ENCODE measurements at regions not wholly inside any gene's neighbourhood (a gene's known extent, or its start where the extent isn't known, plus 50 kb on each side); places are given as distances from the start of the nearest gene placed in this dataset.

DNA sequence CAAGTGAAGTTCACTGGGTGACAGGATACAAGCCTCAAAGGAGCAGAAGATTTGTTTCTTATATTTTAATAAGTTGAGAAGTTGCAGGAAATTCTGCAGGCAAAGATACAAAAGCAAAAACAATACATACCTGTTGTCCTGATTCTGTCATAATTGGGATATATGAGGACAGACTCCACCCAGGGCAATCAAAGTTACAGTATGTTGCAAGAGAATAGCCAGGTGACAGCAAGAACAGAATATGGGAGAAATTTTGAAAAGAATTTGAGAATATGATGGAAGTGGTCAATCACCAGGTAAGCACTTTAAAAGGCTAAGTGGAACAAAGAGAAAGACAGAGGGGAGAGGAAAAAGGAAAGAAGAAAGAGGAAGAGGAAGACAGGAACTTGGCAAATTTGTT lies 607.6 kb upstream of the ADGRL4 start:
- CTCF ChIA-PET (ENCODE audit: unreplicated experiment), result no interaction called here
- Histone ChIP-seq H3K4me3 (ENCODE audit: low read depth, low read length, poor library complexity, severe bottlenecking) (no peak overlapping the region), H4K20me1 (ENCODE audit: insufficient read depth, low read length) (no peaks in the 10 kb centered on the region), H3K27ac (ENCODE audit: low read depth, low read length, poor library complexity, severe bottlenecking) (no peak overlapping the region), H3K79me2 (ENCODE audit: insufficient read depth, low read depth, low read length) (no peaks in the 10 kb centered on the region), H3K9me3 (ENCODE audit: low read length) (peaks cover 16% of the 10 kb centered on the region; the same call in 1 of the 2 replicates), H3K36me3 (ENCODE audit: insufficient read depth, low read length) (peaks cover 6% of the 10 kb centered on the region; the same call in 1 of the 2 replicates), H3K4me1 (ENCODE audit: insufficient read depth, low read length, poor library complexity, severe bottlenecking) (no peaks in the 10 kb centered on the region), H2AFZ (ENCODE audit: low read length) (0 out of 2 replicates have a peak overlapping the region, but pooled peaks have one; percentile 49), H3K9me2 (ENCODE audit: insufficient read depth, low read length) (no peaks in the 10 kb centered on the region), H3K4me2 (ENCODE audit: low read length) (no peak overlapping the region)
- intact Hi-C loops (cut with micrococcal nuclease; ENCODE audit: unreplicated experiment), result no loop called here
- no TSS peak for BruUV-seq (replicated peaks)
- POLR2A ChIA-PET, result interaction anchor here (0.6 to 1.2 kb wide), 3 partner anchors 17 to 268 kb away, joined by 3 read pairs; no protein-coding TSS in a partner anchor
- TF ChIP-seq EZH2phosphoT487 (IDR thresholded peaks at IDR 0.05; ENCODE audit: borderline replicate concordance, low read depth, low read length), result no peak
- TF ChIP-seq, protein P1, sequence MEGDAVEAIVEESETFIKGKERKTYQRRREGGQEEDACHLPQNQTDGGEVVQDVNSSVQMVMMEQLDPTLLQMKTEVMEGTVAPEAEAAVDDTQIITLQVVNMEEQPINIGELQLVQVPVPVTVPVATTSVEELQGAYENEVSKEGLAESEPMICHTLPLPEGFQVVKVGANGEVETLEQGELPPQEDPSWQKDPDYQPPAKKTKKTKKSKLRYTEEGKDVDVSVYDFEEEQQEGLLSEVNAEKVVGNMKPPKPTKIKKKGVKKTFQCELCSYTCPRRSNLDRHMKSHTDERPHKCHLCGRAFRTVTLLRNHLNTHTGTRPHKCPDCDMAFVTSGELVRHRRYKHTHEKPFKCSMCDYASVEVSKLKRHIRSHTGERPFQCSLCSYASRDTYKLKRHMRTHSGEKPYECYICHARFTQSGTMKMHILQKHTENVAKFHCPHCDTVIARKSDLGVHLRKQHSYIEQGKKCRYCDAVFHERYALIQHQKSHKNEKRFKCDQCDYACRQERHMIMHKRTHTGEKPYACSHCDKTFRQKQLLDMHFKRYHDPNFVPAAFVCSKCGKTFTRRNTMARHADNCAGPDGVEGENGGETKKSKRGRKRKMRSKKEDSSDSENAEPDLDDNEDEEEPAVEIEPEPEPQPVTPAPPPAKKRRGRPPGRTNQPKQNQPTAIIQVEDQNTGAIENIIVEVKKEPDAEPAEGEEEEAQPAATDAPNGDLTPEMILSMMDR (conservative IDR thresholded peaks at IDR 0.05; ENCODE audit: low read length), result no peak
- DNase-seq (ENCODE audit: low spot score), result no peak

DNA sequence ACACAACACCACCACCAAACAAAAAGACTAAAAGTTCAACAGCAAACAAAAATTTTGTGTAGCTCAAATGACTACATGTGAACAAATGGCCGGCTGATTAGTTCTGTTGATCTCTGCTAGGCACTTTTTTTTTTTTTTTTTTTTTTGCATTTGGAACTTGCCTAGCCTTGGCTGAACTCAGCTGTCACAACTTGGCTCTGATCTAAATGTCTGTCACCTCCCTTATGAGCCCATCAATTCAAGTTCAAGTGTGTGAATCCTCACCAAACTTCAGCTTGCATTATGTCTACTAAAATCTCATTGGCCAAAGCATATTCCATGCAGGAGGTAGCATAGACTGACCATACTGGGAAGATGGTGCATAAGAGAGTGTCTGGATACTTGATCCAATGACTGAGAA lies 606.5 kb upstream of the ADGRL4 start:
- Histone ChIP-seq H3K4me1 (ENCODE audit: insufficient read depth, low read length, poor library complexity, severe bottlenecking) (no peaks in the 10 kb centered on the region), H2AFZ (ENCODE audit: low read length) (no peak overlapping the region), H3K4me3 (ENCODE audit: low read depth, low read length, poor library complexity, severe bottlenecking) (no peak overlapping the region), H3K27ac (ENCODE audit: low read depth, low read length, poor library complexity, severe bottlenecking) (no peak overlapping the region), H3K9me3 (ENCODE audit: low read length) (peaks cover 16% of the 10 kb centered on the region; the same call in 1 of the 2 replicates), H3K36me3 (ENCODE audit: insufficient read depth, low read length) (peaks cover 6% of the 10 kb centered on the region; the same call in 1 of the 2 replicates), H4K20me1 (ENCODE audit: insufficient read depth, low read length) (no peaks in the 10 kb centered on the region), H3K9me2 (ENCODE audit: insufficient read depth, low read length) (no peaks in the 10 kb centered on the region), H3K79me2 (ENCODE audit: insufficient read depth, low read depth, low read length) (no peaks in the 10 kb centered on the region), H3K4me2 (ENCODE audit: low read length) (no peak overlapping the region)
- CTCF ChIA-PET (ENCODE audit: unreplicated experiment), result no interaction called here
- TF ChIP-seq EZH2phosphoT487 (IDR thresholded peaks at IDR 0.05; ENCODE audit: borderline replicate concordance, low read depth, low read length), result no peak
- TF ChIP-seq, protein P1 (conservative IDR thresholded peaks at IDR 0.05; ENCODE audit: low read length), result no peak
- intact Hi-C loops (cut with micrococcal nuclease; ENCODE audit: unreplicated experiment), result no loop called here
- BruUV-seq (replicated peaks), result no TSS peak
- POLR2A ChIA-PET, result interaction anchor here (0.5 to 1.5 kb wide), 10 partner anchors 9 to 543 kb away, joined by 3 to 11 read pairs (median 3); no protein-coding TSS in a partner anchor
- no peak for DNase-seq (ENCODE audit: low spot score)

DNA sequence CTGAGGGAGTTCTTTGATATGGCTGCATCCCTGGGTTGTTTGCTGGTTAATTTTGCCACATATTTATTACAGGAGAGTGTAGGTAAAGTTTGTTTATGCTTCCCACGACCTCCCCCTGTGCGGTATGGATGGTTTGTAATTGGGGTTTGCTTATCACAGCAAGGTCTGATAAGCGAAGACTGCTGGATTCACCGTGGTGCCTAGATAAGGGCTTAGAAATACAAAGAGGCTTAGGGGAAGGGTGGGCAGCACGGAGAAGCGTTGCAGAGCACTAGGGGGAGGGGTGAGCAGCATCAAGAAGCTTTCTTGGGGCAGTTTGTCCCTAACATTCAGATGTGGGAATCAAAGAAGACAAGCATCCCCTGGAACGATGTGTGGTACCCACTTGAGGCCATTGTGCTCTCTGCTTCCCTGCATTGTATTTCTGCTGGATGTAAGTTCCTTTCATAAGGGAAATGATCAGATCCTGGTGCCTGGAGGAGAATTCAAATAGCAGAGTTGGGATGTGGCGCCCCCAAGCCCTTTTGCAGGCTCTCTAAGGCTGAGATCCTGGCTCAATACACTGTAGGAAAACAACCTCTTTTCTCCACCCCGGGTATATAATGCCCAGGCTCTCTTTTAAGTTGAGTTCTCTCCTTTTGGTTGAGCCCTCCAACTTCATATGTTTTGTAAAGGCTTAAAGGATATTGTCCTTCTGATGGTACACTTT lies 598.1 kb upstream of the ADGRL4 start:
- Histone ChIP-seq H3K9me3 (ENCODE audit: low read length) (peaks cover 8% of the 10 kb centered on the region; the same call in 1 of the 2 replicates), H3K9me2 (ENCODE audit: insufficient read depth, low read length) (no peaks in the 10 kb centered on the region), H3K27ac (ENCODE audit: low read depth, low read length, poor library complexity, severe bottlenecking) (no peak overlapping the region), H3K4me3 (ENCODE audit: low read depth, low read length, poor library complexity, severe bottlenecking) (no peak overlapping the region), H3K79me2 (ENCODE audit: insufficient read depth, low read depth, low read length) (no peaks in the 10 kb centered on the region; the same call in 1 of the 2 replicates), H3K4me2 (ENCODE audit: low read length) (no peak overlapping the region), H3K4me1 (ENCODE audit: insufficient read depth, low read length, poor library complexity, severe bottlenecking) (no peaks in the 10 kb centered on the region), H4K20me1 (ENCODE audit: insufficient read depth, low read length) (no peaks in the 10 kb centered on the region), H2AFZ (ENCODE audit: low read length) (peak overlapping the region; percentile 48; the same call in 1 of the 2 replicates), H3K36me3 (ENCODE audit: insufficient read depth, low read length) (no peaks in the 10 kb centered on the region)
- TF ChIP-seq, protein P1 (conservative IDR thresholded peaks at IDR 0.05; ENCODE audit: low read length), result no peak
- no peak for TF ChIP-seq EZH2phosphoT487 (IDR thresholded peaks at IDR 0.05; ENCODE audit: borderline replicate concordance, low read depth, low read length)
- intact Hi-C loops (cut with micrococcal nuclease; ENCODE audit: unreplicated experiment), result no loop called here
- no TSS peak for BruUV-seq (replicated peaks)
- ChIA-PET POLR2A (interaction anchor here (0.7 to 1.1 kb wide), 2 partner anchors 17 to 40 kb away, joined by 3 read pairs; no protein-coding TSS in a partner anchor), CTCF (ENCODE audit: unreplicated experiment) (no interaction called here)
- DNase-seq (ENCODE audit: low spot score), result no peak
